Fibroblast of lung (primary cell): ENCODE measurements at regions not wholly inside any gene's neighbourhood (a gene's known extent, or its start where the extent isn't known, plus 50 kb on each side); places are given as distances from the start of the nearest gene placed in this dataset.
A peak's percentile ranks its signal among the peaks of the same experiment; 100 is the strongest.

Source experiments
- DNase-seq, 2 donors: peaks; one replicate each; pipeline versions ENCODE4 v3.0.0 to v3.0.0-alpha.2; 2010; ENCODE audit warnings: low read depth in 2 of 2
- H2AFZ ChIP-seq: 2 replicates; pipeline ENCODE4 v1.5.1; 2012; ENCODE audit warnings: low read length, control low read depth, inconsistent platforms
- H3K27ac ChIP-seq: 2 replicates; pipeline ENCODE4 v1.5.1; 2011; ENCODE audit warnings: low read length, control low read depth; ENCODE audit not compliant: insufficient read depth
- H3K27me3 ChIP-seq: 2 replicates; pipeline ENCODE4 v1.5.1; 2011; ENCODE audit warnings: mild to moderate bottlenecking, low read length; ENCODE audit not compliant: control insufficient read depth, insufficient read depth
- H3K36me3 ChIP-seq: 2 replicates; pipeline ENCODE4 v1.5.1; 2011; ENCODE audit warnings: low read length; ENCODE audit not compliant: control insufficient read depth, insufficient read depth
- H3K4me1 ChIP-seq: 2 replicates; pipeline ENCODE4 v1.5.1; 2011; ENCODE audit warnings: low read length; ENCODE audit not compliant: control insufficient read depth, insufficient read depth; ENCODE audit errors: extremely low read depth
- H3K4me2 ChIP-seq: 2 replicates; pipeline ENCODE4 v1.5.1; 2011; ENCODE audit warnings: low read length, control low read depth; ENCODE audit not compliant: insufficient read depth; ENCODE audit errors: extremely low read depth
- H3K4me3 ChIP-seq, 4 experiments: fragments of 200-600 bp in 1 of 4; sonication (generic) in 1 of 4; replicated peaks in 1 of 4; 2 replicates each; pipeline ENCODE4 v1.5.1; 2011 to 2016; ENCODE audit warnings: low read length in 4 of 4, low read depth in 3 of 4, mild to moderate bottlenecking in 3 of 4, control low read depth in 2 of 4, inconsistent platforms in 1 of 4, mixed read lengths in 1 of 4; ENCODE audit not compliant: insufficient read depth in 1 of 4; ENCODE audit errors: control extremely low read depth in 1 of 4
- H3K79me2 ChIP-seq: 2 replicates; pipeline ENCODE4 v1.5.1; 2012; ENCODE audit warnings: mild to moderate bottlenecking, low read length, inconsistent platforms; ENCODE audit not compliant: control insufficient read depth, insufficient read depth
- H3K9ac ChIP-seq: 2 replicates; pipeline ENCODE4 v1.5.1; 2011; ENCODE audit warnings: mild to moderate bottlenecking, low read length, control low read depth; ENCODE audit not compliant: insufficient read depth
- H3K9me3 ChIP-seq: 2 replicates; pipeline ENCODE4 v1.5.1; 2012; ENCODE audit warnings: low read depth, low read length; ENCODE audit not compliant: control insufficient read depth, insufficient read depth
- H4K20me1 ChIP-seq: 2 replicates; pipeline ENCODE4 v1.5.1; 2011; ENCODE audit warnings: low read length; ENCODE audit not compliant: control insufficient read depth, insufficient read depth; ENCODE audit errors: extremely low read depth
- CTCF ChIP-seq, 2 donors: IDR thresholded peaks in 1 of 2; conservative IDR thresholded peaks in 1 of 2; 1 replicate in 1 of 2; 2 replicates in 1 of 2; pipeline ENCODE4 v1.5.1; 2011 to 2012; ENCODE audit warnings: low read length in 2 of 2, control low read depth in 1 of 2, inconsistent platforms in 1 of 2, low read depth in 1 of 2, mild to moderate bottlenecking in 1 of 2
- EZH2 ChIP-seq: IDR thresholded peaks from 2 replicates; pipeline ENCODE4 v1.5.1; 2012; ENCODE audit warnings: low read length, control low read depth, mild to moderate bottlenecking; ENCODE audit errors: missing control alignments

GRCh38 chr2:18799397-18799796, 210.0 kb upstream of the NT5C1B start:
- Histone ChIP-seq H3K4me1 (no peaks in the 10 kb centered on the region), H3K9me3 (no peaks in the 10 kb centered on the region), H3K4me3 (no peak overlapping the region), H3K79me2 (no peaks in the 10 kb centered on the region), H3K9ac (no peak overlapping the region), H2AFZ (no peak overlapping the region), H4K20me1 (no peaks in the 10 kb centered on the region), H3K27me3 (no peaks in the 10 kb centered on the region), H3K36me3 (no peaks in the 10 kb centered on the region), H3K4me2 (no peak overlapping the region), H3K27ac (no peak overlapping the region)
- DNase-seq: no peak
- no peak for TF ChIP-seq EZH2
- TF ChIP-seq CTCF (conservative IDR thresholded peaks at IDR 0.05 in 1 of 2, IDR thresholded peaks at IDR 0.05 in 1 of 2; ENCODE audit: low read depth in 1 of 2, low read length in 2 of 2): no peak

GRCh38 chr2:18797133-18797845, 207.9 kb upstream of the NT5C1B start:
- no peak overlapping the region for H3K27ac ChIP-seq
- H2AFZ ChIP-seq: no peak overlapping the region
- DNase-seq: no peak
- no peak for TF ChIP-seq EZH2
- no peak for TF ChIP-seq CTCF (conservative IDR thresholded peaks at IDR 0.05 in 1 of 2, IDR thresholded peaks at IDR 0.05 in 1 of 2; ENCODE audit: low read depth in 1 of 2, low read length in 2 of 2)
- H3K79me2 ChIP-seq: no peaks in the 10 kb centered on the region
- H3K4me2 ChIP-seq: no peak overlapping the region
- H4K20me1 ChIP-seq: no peaks in the 10 kb centered on the region
- no peaks in the 10 kb centered on the region for H3K27me3 ChIP-seq
- H3K9ac ChIP-seq: no peak overlapping the region
- no peaks in the 10 kb centered on the region for H3K9me3 ChIP-seq
- H3K4me1 ChIP-seq: no peaks in the 10 kb centered on the region
- H3K36me3 ChIP-seq: no peaks in the 10 kb centered on the region
- no peak overlapping the region for H3K4me3 ChIP-seq

- Histone ChIP-seq H3K9me3 (no peaks in the 10 kb centered on the region), H4K20me1 (no peaks in the 10 kb centered on the region), H3K36me3 (no peaks in the 10 kb centered on the region), H3K4me2 (no peak overlapping the region), H3K4me1 (no peaks in the 10 kb centered on the region), H3K4me3 (no peak overlapping the region), H3K27ac (no peak overlapping the region), H2AFZ (no peak overlapping the region), H3K79me2 (no peaks in the 10 kb centered on the region), H3K9ac (no peak overlapping the region), H3K27me3 (no peaks in the 10 kb centered on the region)
- TF ChIP-seq EZH2 (no peak), CTCF (conservative IDR thresholded peaks at IDR 0.05 in 1 of 2, IDR thresholded peaks at IDR 0.05 in 1 of 2; ENCODE audit: low read depth in 1 of 2, low read length in 2 of 2) (no peak)
- DNase-seq: peak; percentile 43 to 60
These were observed 206.5 kb upstream of the NT5C1B start for GRCh38 chr2:18795906-18796305.
